ENCODE measurements at regions not wholly inside any gene's neighbourhood (a gene's known extent, or its start where the extent isn't known, plus 50 kb on each side); places are given as distances from the start of the nearest gene placed in this dataset.

DNA sequence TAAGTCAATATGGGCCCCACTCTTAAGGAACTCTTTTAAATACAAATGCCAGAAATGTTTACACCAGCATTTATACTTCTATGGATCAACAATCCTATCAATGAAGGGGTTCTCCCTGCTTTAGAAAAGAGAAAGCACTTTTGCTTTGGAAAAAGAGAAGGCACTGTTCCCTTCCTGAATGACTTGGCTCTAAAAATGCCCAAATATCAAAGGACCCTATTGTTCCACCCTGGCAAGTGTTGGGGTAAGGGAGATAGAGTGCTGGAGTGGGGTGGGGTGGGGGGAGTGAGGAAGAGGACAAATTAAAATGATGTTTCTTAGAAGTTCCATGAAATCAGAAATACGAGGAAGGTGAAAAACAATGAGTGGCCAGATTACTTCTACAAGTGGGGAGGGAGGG is 131.6 kb upstream of the GRIN2B start:
- DNase-seq, result no peak

DNA sequence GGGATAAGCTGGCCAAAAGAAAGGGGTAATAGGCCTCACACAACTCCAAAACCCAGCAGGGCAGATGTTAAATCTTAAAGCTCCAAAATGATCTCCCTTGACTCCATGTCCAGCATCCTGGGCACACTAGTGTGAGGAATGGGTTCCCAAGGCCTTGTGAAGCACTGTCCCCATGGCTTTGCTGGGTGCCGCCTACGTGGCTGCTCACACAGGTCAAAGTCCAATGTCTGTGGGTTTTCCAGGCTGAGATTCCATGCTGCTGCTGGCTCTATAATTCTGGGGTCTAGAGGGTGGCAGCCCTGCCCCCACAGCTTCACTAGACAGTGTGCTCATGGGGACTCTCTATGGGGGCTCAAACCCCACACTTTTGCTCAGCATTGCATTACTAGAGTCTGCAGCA is 145.3 kb upstream of the GRIN2B start:
- Histone ChIP-seq H3K27ac (no peak overlapping the region), H3K4me3 (no peak overlapping the region), H3K36me3 (no peaks in the 10 kb centered on the region), H3K9me3 (peaks cover 6% of the 10 kb centered on the region), H3K27me3 (ENCODE audit: low read depth) (no peaks in the 10 kb centered on the region), H3K4me1 (no peaks in the 10 kb centered on the region)
- no peak for DNase-seq
- TF ChIP-seq, protein P1, sequence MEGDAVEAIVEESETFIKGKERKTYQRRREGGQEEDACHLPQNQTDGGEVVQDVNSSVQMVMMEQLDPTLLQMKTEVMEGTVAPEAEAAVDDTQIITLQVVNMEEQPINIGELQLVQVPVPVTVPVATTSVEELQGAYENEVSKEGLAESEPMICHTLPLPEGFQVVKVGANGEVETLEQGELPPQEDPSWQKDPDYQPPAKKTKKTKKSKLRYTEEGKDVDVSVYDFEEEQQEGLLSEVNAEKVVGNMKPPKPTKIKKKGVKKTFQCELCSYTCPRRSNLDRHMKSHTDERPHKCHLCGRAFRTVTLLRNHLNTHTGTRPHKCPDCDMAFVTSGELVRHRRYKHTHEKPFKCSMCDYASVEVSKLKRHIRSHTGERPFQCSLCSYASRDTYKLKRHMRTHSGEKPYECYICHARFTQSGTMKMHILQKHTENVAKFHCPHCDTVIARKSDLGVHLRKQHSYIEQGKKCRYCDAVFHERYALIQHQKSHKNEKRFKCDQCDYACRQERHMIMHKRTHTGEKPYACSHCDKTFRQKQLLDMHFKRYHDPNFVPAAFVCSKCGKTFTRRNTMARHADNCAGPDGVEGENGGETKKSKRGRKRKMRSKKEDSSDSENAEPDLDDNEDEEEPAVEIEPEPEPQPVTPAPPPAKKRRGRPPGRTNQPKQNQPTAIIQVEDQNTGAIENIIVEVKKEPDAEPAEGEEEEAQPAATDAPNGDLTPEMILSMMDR (IDR thresholded peaks at IDR 0.05), result no peak
- intact Hi-C loops (cut with DNase I), result no loop called here
- ATAC-seq, result no peak

More for the DNA sequence above, 131.6 kb upstream of the GRIN2B start:
- H3K9me3 ChIP-seq, result no peaks in the 10 kb centered on the region
- no peaks in the 10 kb centered on the region for H3K27me3 ChIP-seq (ENCODE audit: low read depth)
- ATAC-seq, result no peak
- H3K4me1 ChIP-seq, result no peaks in the 10 kb centered on the region
- TF ChIP-seq, protein P1 (IDR thresholded peaks at IDR 0.05), result no peak
- no peak overlapping the region for H3K27ac ChIP-seq
- intact Hi-C loops (cut with DNase I), result no loop called here
- H3K36me3 ChIP-seq, result no peaks in the 10 kb centered on the region
- H3K4me3 ChIP-seq, result no peak overlapping the region

GRCh38 chr12:14129611-14130195 is 148.3 kb upstream of the GRIN2B start:
- Histone ChIP-seq H3K27ac (no peak overlapping the region), H3K4me3 (no peak overlapping the region), H3K36me3 (no peaks in the 10 kb centered on the region), H3K9me3 (peaks cover 3% of the 10 kb centered on the region), H3K27me3 (ENCODE audit: low read depth) (peaks cover 4% of the 10 kb centered on the region), H3K4me1 (no peaks in the 10 kb centered on the region)
- intact Hi-C loops (cut with DNase I), result no loop called here
- no peak for ATAC-seq
- TF ChIP-seq, protein P1 (IDR thresholded peaks at IDR 0.05), result no peak
- DNase-seq, result no peak

DNA sequence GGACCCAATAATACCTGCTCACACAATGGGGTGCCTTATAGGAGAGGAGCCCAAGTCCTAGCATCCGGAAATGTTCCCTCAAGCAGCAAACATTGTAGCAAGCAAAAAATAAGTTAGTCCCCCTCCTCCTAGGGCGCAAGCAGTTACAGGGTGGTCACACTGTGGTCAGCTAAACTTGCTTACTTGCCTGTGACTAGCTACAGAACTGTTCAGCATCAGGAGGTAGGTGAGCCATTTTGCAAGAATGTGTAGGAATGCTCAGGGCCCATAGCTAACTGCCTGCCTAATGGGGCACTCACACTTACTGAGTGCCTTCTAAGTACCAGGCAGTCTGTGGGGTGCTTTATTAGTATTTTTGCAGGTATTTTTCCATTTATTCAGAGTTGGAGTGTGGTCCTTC is 154.6 kb upstream of the GRIN2B start:
- no peak overlapping the region for H3K4me3 ChIP-seq
- DNase-seq, result no peak
- no peak for ATAC-seq
- H3K9me3 ChIP-seq, result no peaks in the 10 kb centered on the region
- TF ChIP-seq, protein P1 (IDR thresholded peaks at IDR 0.05), result no peak
- H3K4me1 ChIP-seq, result no peaks in the 10 kb centered on the region
- no peaks in the 10 kb centered on the region for H3K36me3 ChIP-seq
- intact Hi-C loops (cut with DNase I), result no loop called here
- peaks cover 4% of the 10 kb centered on the region for H3K27me3 ChIP-seq (ENCODE audit: low read depth)
- H3K27ac ChIP-seq, result no peak overlapping the region

DNA sequence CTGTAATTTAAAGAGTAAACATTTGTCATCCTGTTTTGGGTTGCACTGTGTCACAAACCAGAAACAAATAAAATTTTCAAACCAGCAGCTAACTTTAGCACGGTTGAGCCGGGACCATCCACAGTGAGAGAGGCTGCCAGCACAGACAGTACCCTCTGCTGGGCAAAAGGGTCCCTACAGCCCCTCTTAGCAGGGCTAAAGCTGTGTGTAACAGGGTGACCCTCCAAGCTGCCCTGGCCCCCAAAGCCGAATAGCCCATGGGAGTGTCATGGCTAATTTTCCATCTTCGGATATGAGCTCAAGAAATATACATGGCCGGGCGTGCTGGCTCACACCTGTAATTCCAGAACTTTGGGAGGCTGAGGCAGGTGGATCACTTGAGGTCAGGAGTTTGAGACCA is 157.1 kb upstream of the GRIN2B start:
- DNase-seq, result no peak

More for the DNA sequence above, 157.1 kb upstream of the GRIN2B start:
- no peaks in the 10 kb centered on the region for H3K27me3 ChIP-seq (ENCODE audit: low read depth)
- TF ChIP-seq, protein P1 (IDR thresholded peaks at IDR 0.05), result no peak
- H3K27ac ChIP-seq, result no peak overlapping the region
- intact Hi-C loops (cut with DNase I), result no loop called here
- no peaks in the 10 kb centered on the region for H3K36me3 ChIP-seq
- ATAC-seq, result no peak
- H3K4me1 ChIP-seq, result no peaks in the 10 kb centered on the region
- no peak overlapping the region for H3K4me3 ChIP-seq
- H3K9me3 ChIP-seq, result no peaks in the 10 kb centered on the region
